ENCODE measurements at regions not wholly inside any gene's neighbourhood (a gene's known extent, or its start where the extent isn't known, plus 50 kb on each side); places are given as distances from the start of the nearest gene placed in this dataset.

- Histone ChIP-seq H3K27ac (no peak overlapping the region), H3K36me3 (no peaks in the 10 kb centered on the region), H3K4me1 (no peaks in the 10 kb centered on the region), H3K4me3 (no peak overlapping the region), H3K27me3 (no peaks in the 10 kb centered on the region), H3K9me3 (no peaks in the 10 kb centered on the region)
- intact Hi-C loops (cut with DNase I) = no loop called here
- DNase-seq = no peak
- no peak for TF ChIP-seq POLR2A (IDR thresholded peaks at IDR 0.05)
- TF ChIP-seq CTCF (IDR thresholded peaks at IDR 0.05) = no peak
- no peak for ATAC-seq
- 67% methylated on average over 5 of the region's 8 CpGs for WGBS (ENCODE audit: insufficient coverage, low coverage, low lambda C conversion rate, missing lambda C conversion rate)
These were observed 276.7 kb downstream of the ZIC4 start for GRCh38 chr3:147129665-147130064.

- TF ChIP-seq POLR2A (IDR thresholded peaks at IDR 0.05) (no peak), CTCF (IDR thresholded peaks at IDR 0.05) (no peak)
- H3K27me3 ChIP-seq = no peaks in the 10 kb centered on the region
- ATAC-seq = no peak
- H3K4me1 ChIP-seq = no peaks in the 10 kb centered on the region
- DNase-seq = no peak
- H3K36me3 ChIP-seq = no peaks in the 10 kb centered on the region
- H3K9me3 ChIP-seq = no peaks in the 10 kb centered on the region
- WGBS (ENCODE audit: insufficient coverage, low coverage, low lambda C conversion rate, missing lambda C conversion rate) = 42% methylated on average over 1 of the region's 1 CpG
- no peak overlapping the region for H3K4me3 ChIP-seq
- intact Hi-C loops (cut with DNase I) = no loop called here
- no peak overlapping the region for H3K27ac ChIP-seq
These were observed 284.0 kb downstream of the ZIC4 start for GRCh38 chr3:147122350-147122749.

- Histone ChIP-seq H3K27ac (no peak overlapping the region), H3K4me3 (no peak overlapping the region), H3K9me3 (no peaks in the 10 kb centered on the region), H3K4me1 (no peaks in the 10 kb centered on the region), H3K36me3 (no peaks in the 10 kb centered on the region), H3K27me3 (no peaks in the 10 kb centered on the region)
- intact Hi-C loops (cut with DNase I) = no loop called here
- peak; percentile 49 to 63 (median 58) for TF ChIP-seq CTCF (IDR thresholded peaks at IDR 0.05)
- no peak for TF ChIP-seq POLR2A (IDR thresholded peaks at IDR 0.05)
- ATAC-seq (peak; percentile 47 to 67 (median 54)), DNase-seq (no peak)
- WGBS (ENCODE audit: insufficient coverage, low coverage, low lambda C conversion rate, missing lambda C conversion rate) = 12% methylated on average over 4 of the region's 4 CpGs
These were observed 286.4 kb downstream of the ZIC4 start for GRCh38 chr3:147119989-147120388.

GRCh38 chr3:147119346-147119745 lies 287.0 kb downstream of the ZIC4 start:
- intact Hi-C loops (cut with DNase I) = no loop called here
- ATAC-seq = no peak
- H3K27me3 ChIP-seq = no peaks in the 10 kb centered on the region
- H3K36me3 ChIP-seq = no peaks in the 10 kb centered on the region
- no peaks in the 10 kb centered on the region for H3K9me3 ChIP-seq
- H3K4me3 ChIP-seq = no peak overlapping the region
- WGBS (ENCODE audit: insufficient coverage, low coverage, low lambda C conversion rate, missing lambda C conversion rate) = 46% methylated on average over 3 of the region's 3 CpGs
- no peak for TF ChIP-seq CTCF (IDR thresholded peaks at IDR 0.05)
- TF ChIP-seq POLR2A (IDR thresholded peaks at IDR 0.05) = no peak
- DNase-seq = no peak
- no peaks in the 10 kb centered on the region for H3K4me1 ChIP-seq
- no peak overlapping the region for H3K27ac ChIP-seq

- Histone ChIP-seq H3K36me3 (no peaks in the 10 kb centered on the region), H3K27ac (no peak overlapping the region), H3K27me3 (no peaks in the 10 kb centered on the region), H3K4me3 (no peak overlapping the region), H3K9me3 (no peaks in the 10 kb centered on the region), H3K4me1 (no peaks in the 10 kb centered on the region)
- ATAC-seq = no peak
- 53% methylated on average over 5 of the region's 5 CpGs for WGBS (ENCODE audit: insufficient coverage, low coverage, low lambda C conversion rate, missing lambda C conversion rate)
- no peak for TF ChIP-seq POLR2A (IDR thresholded peaks at IDR 0.05)
- no peak for TF ChIP-seq CTCF (IDR thresholded peaks at IDR 0.05)
- intact Hi-C loops (cut with DNase I) = no loop called here
- no peak for DNase-seq
These were observed 287.7 kb downstream of the ZIC4 start for GRCh38 chr3:147118611-147119010.

Data from right lobe of liver (tissue), 6 donors.